Mucosa of rectum (tissue), 2 donors: ENCODE measurements at regions not wholly inside any gene's neighbourhood (a gene's known extent, or its start where the extent isn't known, plus 50 kb on each side); places are given as distances from the start of the nearest gene placed in this dataset.
"Not testable (repeated sequence)": the region's sequence is repeated elsewhere in the genome, so short reads cannot be mapped to it uniquely, and the experiment has no call there.

Source experiments
- H3K27ac ChIP-seq, 2 donors: one replicate each; pipeline ENCODE4 v1.7.0; 2013; ENCODE audit warnings: inconsistent platforms in 2 of 2, low read depth in 2 of 2, low read length in 2 of 2
- H3K27me3 ChIP-seq, 2 donors: one replicate each; pipeline ENCODE4 v1.7.0; 2013; ENCODE audit warnings: low read length in 2 of 2; ENCODE audit not compliant: control insufficient read depth in 2 of 2, insufficient read depth in 2 of 2
- H3K36me3 ChIP-seq, 2 donors: one replicate each; pipeline ENCODE4 v1.7.0; 2013; ENCODE audit warnings: low read length in 2 of 2; ENCODE audit not compliant: control insufficient read depth in 2 of 2, insufficient read depth in 2 of 2
- H3K4me1 ChIP-seq, 2 donors: one replicate each; pipeline ENCODE4 v1.7.0; 2013; ENCODE audit warnings: low read length in 2 of 2, mild to moderate bottlenecking in 1 of 2; ENCODE audit not compliant: control insufficient read depth in 2 of 2, insufficient read depth in 2 of 2
- H3K4me3 ChIP-seq, 2 donors: one replicate each; pipeline ENCODE4 v1.7.0; 2013; ENCODE audit warnings: low read length in 2 of 2
- H3K9ac ChIP-seq, 2 donors: one replicate each; pipeline ENCODE4 v1.7.0; 2013; ENCODE audit warnings: low read length in 2 of 2, low read depth in 1 of 2, mild to moderate bottlenecking in 1 of 2
- H3K9me3 ChIP-seq, 2 donors: one replicate each; pipeline ENCODE4 v1.7.0; 2013; ENCODE audit warnings: low read length in 2 of 2; ENCODE audit not compliant: control insufficient read depth in 2 of 2
- donor health status: healthy.
- donor health status: Normal muscosa, but diverticular disease.

GRCh38 chr16:64679976-64680690 is 441.7 kb downstream of the CDH11 start:
- no peak overlapping the region for H3K9ac ChIP-seq
- H3K4me1 ChIP-seq, result no peaks in the 10 kb centered on the region
- H3K27ac ChIP-seq, result no peak overlapping the region
- H3K4me3 ChIP-seq, result no peak overlapping the region
- no peaks in the 10 kb centered on the region for H3K27me3 ChIP-seq
- H3K9me3 ChIP-seq, result no peaks in the 10 kb centered on the region
- no peaks in the 10 kb centered on the region for H3K36me3 ChIP-seq

GRCh38 chr16:64669573-64669972 is 452.3 kb downstream of the CDH11 start:
- Histone ChIP-seq H3K4me3 (no peak overlapping the region), H3K27me3 (no peaks in the 10 kb centered on the region), H3K4me1 (no peaks in the 10 kb centered on the region), H3K27ac (no peak overlapping the region), H3K36me3 (no peaks in the 10 kb centered on the region), H3K9me3 (no peaks in the 10 kb centered on the region), H3K9ac (no peak overlapping the region)

GRCh38 chr16:64667334-64667877 is 454.5 kb downstream of the CDH11 start:
- H3K36me3 ChIP-seq, result no peaks in the 10 kb centered on the region
- H3K27me3 ChIP-seq, result no peaks in the 10 kb centered on the region
- no peak overlapping the region for H3K27ac ChIP-seq
- H3K9ac ChIP-seq, result no peak overlapping the region
- H3K4me1 ChIP-seq, result no peaks in the 10 kb centered on the region
- H3K4me3 ChIP-seq, result no peak overlapping the region
- H3K9me3 ChIP-seq, result no peaks in the 10 kb centered on the region

GRCh38 chr16:64662312-64662711 is 459.6 kb downstream of the CDH11 start:
- H3K4me1 ChIP-seq, H3K9me3 ChIP-seq, H3K27me3 ChIP-seq, H3K9ac ChIP-seq, H3K27ac ChIP-seq, H3K36me3 ChIP-seq, H3K4me3 ChIP-seq: not testable (repeated sequence)

GRCh38 chr16:64659866-64660265 is 462.0 kb downstream of the CDH11 start:
- no peak overlapping the region for H3K27ac ChIP-seq
- no peaks in the 10 kb centered on the region for H3K9me3 ChIP-seq
- no peaks in the 10 kb centered on the region for H3K4me1 ChIP-seq
- no peaks in the 10 kb centered on the region for H3K36me3 ChIP-seq
- no peaks in the 10 kb centered on the region for H3K27me3 ChIP-seq
- H3K9ac ChIP-seq, result no peak overlapping the region
- H3K4me3 ChIP-seq, result no peak overlapping the region

- no peaks in the 10 kb centered on the region for H3K4me1 ChIP-seq
- no peak overlapping the region for H3K4me3 ChIP-seq
- H3K9me3 ChIP-seq, result no peaks in the 10 kb centered on the region
- H3K36me3 ChIP-seq, result no peaks in the 10 kb centered on the region
- H3K9ac ChIP-seq, result no peak overlapping the region
- H3K27me3 ChIP-seq, result no peaks in the 10 kb centered on the region
- no peak overlapping the region for H3K27ac ChIP-seq
Measured at GRCh38 chr16:64657316-64658011, 464.4 kb downstream of the CDH11 start.

GRCh38 chr16:64656471-64656870 is 465.4 kb downstream of the CDH11 start:
- no peaks in the 10 kb centered on the region for H3K9me3 ChIP-seq
- H3K9ac ChIP-seq, result no peak overlapping the region
- no peaks in the 10 kb centered on the region for H3K36me3 ChIP-seq
- no peaks in the 10 kb centered on the region for H3K27me3 ChIP-seq
- no peaks in the 10 kb centered on the region for H3K4me1 ChIP-seq
- H3K4me3 ChIP-seq, result no peak overlapping the region
- H3K27ac ChIP-seq, result no peak overlapping the region

- Histone ChIP-seq H3K9me3 (no peaks in the 10 kb centered on the region), H3K36me3 (no peaks in the 10 kb centered on the region), H3K27me3 (no peaks in the 10 kb centered on the region), H3K4me3 (no peak overlapping the region), H3K9ac (no peak overlapping the region), H3K27ac (no peak overlapping the region), H3K4me1 (no peaks in the 10 kb centered on the region)
Measured at GRCh38 chr16:64654178-64654577, 467.7 kb downstream of the CDH11 start.

- no peaks in the 10 kb centered on the region for H3K36me3 ChIP-seq
- H3K9ac ChIP-seq, result no peak overlapping the region
- H3K27ac ChIP-seq, result no peak overlapping the region
- no peaks in the 10 kb centered on the region for H3K4me1 ChIP-seq
- H3K4me3 ChIP-seq, result no peak overlapping the region
- no peaks in the 10 kb centered on the region for H3K9me3 ChIP-seq
- no peaks in the 10 kb centered on the region for H3K27me3 ChIP-seq
Measured at GRCh38 chr16:64648282-64648681, 473.6 kb downstream of the CDH11 start.

- Histone ChIP-seq H3K4me3 (no peak overlapping the region), H3K27ac (no peak overlapping the region), H3K36me3 (no peaks in the 10 kb centered on the region), H3K27me3 (no peaks in the 10 kb centered on the region), H3K9me3 (no peaks in the 10 kb centered on the region), H3K9ac (no peak overlapping the region), H3K4me1 (no peaks in the 10 kb centered on the region)
Measured at GRCh38 chr16:64641343-64641742, 480.5 kb downstream of the CDH11 start.
